ENCODE measurements at regions not wholly inside any gene's neighbourhood (a gene's known extent, or its start where the extent isn't known, plus 50 kb on each side); places are given as distances from the start of the nearest gene placed in this dataset.
"Not testable (repeated sequence)": the region's sequence is repeated elsewhere in the genome, so short reads cannot be mapped to it uniquely, and the experiment has no call there.

GRCh38 chr5:62100201-62100600, 205.8 kb upstream of the KIF2A start:
- DNase-seq (ENCODE audit: low read depth) = no peak

GRCh38 chr5:62103863-62104262, 202.1 kb upstream of the KIF2A start:
- DNase-seq (ENCODE audit: low read depth) = not testable (repeated sequence)

GRCh38 chr5:62111428-62111827, 194.6 kb upstream of the KIF2A start:
- no peak for DNase-seq (ENCODE audit: low read depth)

GRCh38 chr5:62112689-62113228, 193.2 kb upstream of the KIF2A start:
- no peak for DNase-seq (ENCODE audit: low read depth)

- DNase-seq (ENCODE audit: low read depth) = no peak
Measured at GRCh38 chr5:62115014-62115413, 191.0 kb upstream of the KIF2A start.

GRCh38 chr5:62124266-62124665, 181.7 kb upstream of the KIF2A start:
- no peak for DNase-seq (ENCODE audit: low read depth)

GRCh38 chr5:62126090-62126489, 179.9 kb upstream of the KIF2A start:
- no peak for DNase-seq (ENCODE audit: low read depth)

GRCh38 chr5:62127098-62127736, 178.8 kb upstream of the KIF2A start:
- DNase-seq (ENCODE audit: low read depth) = no peak

GRCh38 chr5:62130107-62130506, 175.9 kb upstream of the KIF2A start:
- no peak for DNase-seq (ENCODE audit: low read depth)

- DNase-seq (ENCODE audit: low read depth) = no peak
Measured at GRCh38 chr5:62132276-62132675, 173.7 kb upstream of the KIF2A start.

GRCh38 chr5:62133426-62133825, 172.6 kb upstream of the KIF2A start:
- DNase-seq (ENCODE audit: low read depth) = no peak

- no peak for DNase-seq (ENCODE audit: low read depth)
Measured at GRCh38 chr5:62134811-62135210, 171.2 kb upstream of the KIF2A start.

- no peak for DNase-seq (ENCODE audit: low read depth)
Measured at GRCh38 chr5:62137628-62138027, 168.4 kb upstream of the KIF2A start.

GRCh38 chr5:62138607-62139006, 167.4 kb upstream of the KIF2A start:
- DNase-seq (ENCODE audit: low read depth) = no peak

- DNase-seq (ENCODE audit: low read depth) = no peak
Measured at GRCh38 chr5:62139741-62140140, 166.3 kb upstream of the KIF2A start.

- DNase-seq (ENCODE audit: low read depth) = no peak
Measured at GRCh38 chr5:62142351-62142750, 163.7 kb upstream of the KIF2A start.

- no peak for DNase-seq (ENCODE audit: low read depth)
Measured at GRCh38 chr5:62143268-62144229, 162.5 kb upstream of the KIF2A start.

- no peak for DNase-seq (ENCODE audit: low read depth)
Measured at GRCh38 chr5:62144401-62145022, 161.5 kb upstream of the KIF2A start.

- no peak for DNase-seq (ENCODE audit: low read depth)
Measured at GRCh38 chr5:62149879-62150278, 156.1 kb upstream of the KIF2A start.

- no peak for DNase-seq (ENCODE audit: low read depth)
Measured at GRCh38 chr5:62152394-62153087, 153.5 kb upstream of the KIF2A start.

- no peak for DNase-seq (ENCODE audit: low read depth)
Measured at GRCh38 chr5:62154758-62155157, 151.2 kb upstream of the KIF2A start.

GRCh38 chr5:62155988-62156387, 150.0 kb upstream of the KIF2A start:
- DNase-seq (ENCODE audit: low read depth) = no peak
